ENCODE measurements at regions not wholly inside any gene's neighbourhood (a gene's known extent, or its start where the extent isn't known, plus 50 kb on each side); places are given as distances from the start of the nearest gene placed in this dataset.

- POLR2A ChIA-PET, result no interaction called here
- intact Hi-C loops (cut with micrococcal nuclease), result no loop called here
- BruUV-seq (replicated peaks), result no TSS peak
Measured at GRCh38 chr5:12795333-12795663, 891.1 kb upstream of the CTNND2 start.

GRCh38 chr5:12794476-12795332 lies 890.5 kb upstream of the CTNND2 start:
- intact Hi-C loops (cut with micrococcal nuclease), result no loop called here
- ChIA-PET CTCF (no interaction called here), POLR2A (no interaction called here)
- no peak for DNase-seq (ENCODE audit: unreplicated experiment)
- Mint-ChIP-seq H3K4me3 (ENCODE audit: unreplicated experiment) (no peak overlapping the region), H3K4me1 (ENCODE audit: insufficient read depth, unreplicated experiment) (no peaks in the 10 kb centered on the region), H3K9me3 (ENCODE audit: unreplicated experiment) (peaks cover 24% of the 10 kb centered on the region), H3K36me3 (ENCODE audit: insufficient read depth, unreplicated experiment) (no peaks in the 10 kb centered on the region), H3K27ac (ENCODE audit: low read depth, unreplicated experiment) (no peak overlapping the region), H3K27me3 (ENCODE audit: insufficient read depth, unreplicated experiment) (no peaks in the 10 kb centered on the region)
- no TSS peak for BruUV-seq (replicated peaks)
- TF ChIP-seq CTCF (IDR thresholded peaks at IDR 0.05; ENCODE audit: unreplicated experiment), result no peak

More at GRCh38 chr5:12795333-12795663, 891.1 kb upstream of the CTNND2 start:
- DNase-seq (ENCODE audit: unreplicated experiment), result no peak
- Mint-ChIP-seq H3K36me3 (ENCODE audit: insufficient read depth, unreplicated experiment) (no peaks in the 10 kb centered on the region), H3K27me3 (ENCODE audit: insufficient read depth, unreplicated experiment) (no peaks in the 10 kb centered on the region), H3K9me3 (ENCODE audit: unreplicated experiment) (peaks cover 24% of the 10 kb centered on the region), H3K27ac (ENCODE audit: low read depth, unreplicated experiment) (no peak overlapping the region), H3K4me1 (ENCODE audit: insufficient read depth, unreplicated experiment) (no peaks in the 10 kb centered on the region), H3K4me3 (ENCODE audit: unreplicated experiment) (no peak overlapping the region)
- TF ChIP-seq CTCF (IDR thresholded peaks at IDR 0.05; ENCODE audit: unreplicated experiment), result no peak
- CTCF ChIA-PET, result no interaction called here

- CTCF ChIA-PET, result interaction anchor here (0.5 to 1.6 kb wide), 3 partner anchors 10 to 686 kb away, joined by 3 to 4 read pairs (median 4); no protein-coding TSS in a partner anchor
- no peaks in the 10 kb centered on the region for H3K4me1 Mint-ChIP-seq (ENCODE audit: insufficient read depth, unreplicated experiment)
- H3K27me3 Mint-ChIP-seq (ENCODE audit: insufficient read depth, unreplicated experiment), result no peaks in the 10 kb centered on the region
- TF ChIP-seq CTCF (IDR thresholded peaks at IDR 0.05; ENCODE audit: unreplicated experiment), result no peak
- BruUV-seq (replicated peaks), result no TSS peak
- POLR2A ChIA-PET, result interaction anchor here (0.7 kb wide), 1 partner anchor 384 kb away, joined by 3 read pairs; no protein-coding TSS in a partner anchor
- no peak for DNase-seq (ENCODE audit: unreplicated experiment)
- no peak overlapping the region for H3K27ac Mint-ChIP-seq (ENCODE audit: low read depth, unreplicated experiment)
- no peak overlapping the region for H3K4me3 Mint-ChIP-seq (ENCODE audit: unreplicated experiment)
- H3K36me3 Mint-ChIP-seq (ENCODE audit: insufficient read depth, unreplicated experiment), result no peaks in the 10 kb centered on the region
- intact Hi-C loops (cut with micrococcal nuclease), result no loop called here
- peaks cover 24% of the 10 kb centered on the region for H3K9me3 Mint-ChIP-seq (ENCODE audit: unreplicated experiment)
Measured at GRCh38 chr5:12793373-12793772, 889.1 kb upstream of the CTNND2 start.

- H3K27ac Mint-ChIP-seq (ENCODE audit: low read depth, unreplicated experiment), result peak overlapping the region; percentile 46
- no TSS peak for BruUV-seq (replicated peaks)
- no peaks in the 10 kb centered on the region for H3K27me3 Mint-ChIP-seq (ENCODE audit: insufficient read depth, unreplicated experiment)
- H3K4me3 Mint-ChIP-seq (ENCODE audit: unreplicated experiment), result no peak overlapping the region
- H3K36me3 Mint-ChIP-seq (ENCODE audit: insufficient read depth, unreplicated experiment), result no peaks in the 10 kb centered on the region
- intact Hi-C loops (cut with micrococcal nuclease), result no loop called here
- H3K4me1 Mint-ChIP-seq (ENCODE audit: insufficient read depth, unreplicated experiment), result peaks cover 6% of the 10 kb centered on the region
- H3K9me3 Mint-ChIP-seq (ENCODE audit: unreplicated experiment), result no peaks in the 10 kb centered on the region
- ChIA-PET CTCF (interaction anchor here (0.7 kb wide), 1 partner anchor 295 kb away, joined by 3 read pairs; no protein-coding TSS in a partner anchor), POLR2A (no interaction called here)
- peak; percentile 62 for DNase-seq (ENCODE audit: unreplicated experiment)
- TF ChIP-seq CTCF (IDR thresholded peaks at IDR 0.05; ENCODE audit: unreplicated experiment), result no peak
Measured at GRCh38 chr5:12780536-12780935, 876.3 kb upstream of the CTNND2 start.

All from MCF 10A (cell line).